GM10248 (cell line): ENCODE measurements at regions not wholly inside any gene's neighbourhood (a gene's known extent, or its start where the extent isn't known, plus 50 kb on each side); places are given as distances from the start of the nearest gene placed in this dataset.

Experiments
- CTCF ChIA-PET: fragments of 300-600 bp; sonication (Branson Sonifier 250); formaldehyde crosslinking; extraction: SDS; loops from one replicate; lab custom pipeline; 2021; ENCODE audit warnings: antibody characterized with exemption; lab: Yijun Ruan, JAX
- POLR2A ChIA-PET: fragments of 350-650 bp; sonication (Branson Sonifier 250); formaldehyde crosslinking; extraction: SDS; loops from one replicate; lab custom pipeline; 2020; ENCODE audit warnings: antibody characterized with exemption; lab: Yijun Ruan, JAX
- DNase-seq: peaks from one replicate; pipeline ENCODE4 v3.0.0; 2012; ENCODE audit errors: extremely low spot score
- TF ChIP-seq, protein P1 (sequence below): IDR thresholded peaks from 2 replicates; pipeline ENCODE4 v1.5.1; 2012; ENCODE audit warnings: mild to moderate bottlenecking, low read depth; ENCODE audit errors: extremely low read depth, missing control alignments, control extremely low read depth

DNA sequence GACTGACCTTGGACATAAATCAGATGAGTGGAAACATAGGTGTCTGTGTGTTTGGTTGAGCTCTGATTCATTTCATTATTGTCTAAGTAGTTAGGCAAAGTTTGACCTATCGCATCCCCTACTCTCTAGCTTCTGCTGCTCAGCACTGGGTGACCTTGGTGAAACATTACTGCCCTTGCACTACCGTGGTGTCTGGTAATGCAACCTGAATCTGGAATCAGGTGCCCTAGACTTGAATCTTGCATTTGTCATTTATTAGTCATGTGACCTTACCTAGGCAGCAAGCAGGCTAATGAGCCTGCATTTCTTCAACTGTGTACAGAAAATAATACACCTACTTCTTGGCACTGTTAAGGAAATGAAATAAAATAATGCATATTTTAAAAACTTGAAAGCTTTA lies 242.3 kb upstream of the BLID start:
- CTCF ChIA-PET = interaction anchor here (1.9 kb wide), 1 partner anchor 10 kb away, joined by 4 read pairs; no protein-coding TSS in a partner anchor
- POLR2A ChIA-PET = no interaction called here
- TF ChIP-seq, protein P1, sequence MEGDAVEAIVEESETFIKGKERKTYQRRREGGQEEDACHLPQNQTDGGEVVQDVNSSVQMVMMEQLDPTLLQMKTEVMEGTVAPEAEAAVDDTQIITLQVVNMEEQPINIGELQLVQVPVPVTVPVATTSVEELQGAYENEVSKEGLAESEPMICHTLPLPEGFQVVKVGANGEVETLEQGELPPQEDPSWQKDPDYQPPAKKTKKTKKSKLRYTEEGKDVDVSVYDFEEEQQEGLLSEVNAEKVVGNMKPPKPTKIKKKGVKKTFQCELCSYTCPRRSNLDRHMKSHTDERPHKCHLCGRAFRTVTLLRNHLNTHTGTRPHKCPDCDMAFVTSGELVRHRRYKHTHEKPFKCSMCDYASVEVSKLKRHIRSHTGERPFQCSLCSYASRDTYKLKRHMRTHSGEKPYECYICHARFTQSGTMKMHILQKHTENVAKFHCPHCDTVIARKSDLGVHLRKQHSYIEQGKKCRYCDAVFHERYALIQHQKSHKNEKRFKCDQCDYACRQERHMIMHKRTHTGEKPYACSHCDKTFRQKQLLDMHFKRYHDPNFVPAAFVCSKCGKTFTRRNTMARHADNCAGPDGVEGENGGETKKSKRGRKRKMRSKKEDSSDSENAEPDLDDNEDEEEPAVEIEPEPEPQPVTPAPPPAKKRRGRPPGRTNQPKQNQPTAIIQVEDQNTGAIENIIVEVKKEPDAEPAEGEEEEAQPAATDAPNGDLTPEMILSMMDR = no peak
- no peak for DNase-seq

DNA sequence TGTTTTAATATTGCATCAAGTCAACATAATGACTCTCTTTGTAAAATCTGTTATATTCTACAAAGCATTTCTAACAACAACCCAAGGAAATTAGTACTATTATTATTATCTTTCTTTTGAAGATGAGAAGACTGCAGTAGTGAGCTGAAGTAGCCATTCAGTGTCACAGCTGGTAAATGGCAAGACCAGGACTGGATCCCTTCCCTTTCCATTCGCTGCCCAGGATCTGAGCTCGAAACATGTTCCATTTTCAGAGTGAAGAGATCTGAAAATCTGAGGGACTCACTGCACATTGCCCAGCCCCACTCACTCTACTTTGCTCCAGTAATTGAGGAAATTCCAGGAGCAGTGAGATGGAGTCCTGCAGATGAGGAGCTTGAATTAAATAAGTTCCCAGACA lies 240.0 kb upstream of the BLID start:
- ChIA-PET CTCF (no interaction called here), POLR2A (no interaction called here)
- DNase-seq = no peak
- TF ChIP-seq, protein P1 = no peak

DNA sequence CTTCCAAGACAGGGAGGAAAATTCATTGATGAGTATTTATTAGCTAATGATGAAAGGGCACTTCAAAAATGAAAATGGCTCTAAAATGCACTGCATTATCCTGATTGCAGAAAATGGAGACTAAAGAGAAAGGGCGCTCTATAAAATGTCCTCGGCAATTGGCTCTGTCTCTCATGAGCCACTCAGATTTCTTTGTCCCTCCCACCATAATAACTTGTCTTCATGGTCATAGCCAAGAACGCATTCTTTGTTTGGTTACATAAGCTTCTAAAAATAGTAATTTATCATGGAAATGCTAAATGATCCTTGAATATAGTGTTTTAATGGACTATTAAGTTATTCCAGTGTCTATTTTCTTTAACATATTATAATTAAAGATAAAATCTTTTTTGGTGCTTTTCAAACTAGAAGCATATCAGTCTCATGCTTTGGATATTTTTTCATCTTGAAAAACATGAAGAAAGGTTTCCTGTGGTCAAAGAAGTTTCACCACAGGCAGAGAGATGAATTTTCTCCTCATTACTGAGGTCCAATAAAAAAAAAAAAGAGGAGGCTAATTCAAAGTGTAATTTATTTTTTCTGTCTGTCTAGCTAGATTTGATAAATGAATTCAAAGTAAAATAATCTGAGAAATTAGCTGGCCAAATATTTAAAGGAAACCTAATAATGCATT lies 238.1 kb upstream of the BLID start:
- CTCF ChIA-PET = no interaction called here

DNA sequence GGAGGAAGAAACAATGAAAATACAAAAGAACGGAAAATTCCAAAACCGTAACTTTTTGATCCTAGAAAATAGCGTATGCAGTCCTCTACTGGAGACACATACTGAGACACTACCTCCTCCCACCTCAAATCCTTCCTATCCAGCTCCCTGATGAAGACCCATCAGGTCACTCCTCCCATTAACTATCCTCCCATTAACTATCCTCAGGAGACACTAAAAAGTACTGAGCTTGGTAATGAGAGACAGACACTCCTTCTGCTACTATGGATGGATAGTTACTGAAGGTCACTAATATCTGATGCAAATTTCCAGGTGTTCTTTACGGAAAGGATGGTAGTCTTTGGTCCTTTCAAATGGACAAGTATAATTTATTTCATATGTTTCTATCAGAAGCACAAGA lies 237.5 kb upstream of the BLID start:
- TF ChIP-seq, protein P1 = no peak
- ChIA-PET CTCF (no interaction called here), POLR2A (no interaction called here)
- no peak for DNase-seq

More for the DNA sequence above, 238.1 kb upstream of the BLID start:
- TF ChIP-seq, protein P1 = no peak
- no peak for DNase-seq
- POLR2A ChIA-PET = no interaction called here

DNA sequence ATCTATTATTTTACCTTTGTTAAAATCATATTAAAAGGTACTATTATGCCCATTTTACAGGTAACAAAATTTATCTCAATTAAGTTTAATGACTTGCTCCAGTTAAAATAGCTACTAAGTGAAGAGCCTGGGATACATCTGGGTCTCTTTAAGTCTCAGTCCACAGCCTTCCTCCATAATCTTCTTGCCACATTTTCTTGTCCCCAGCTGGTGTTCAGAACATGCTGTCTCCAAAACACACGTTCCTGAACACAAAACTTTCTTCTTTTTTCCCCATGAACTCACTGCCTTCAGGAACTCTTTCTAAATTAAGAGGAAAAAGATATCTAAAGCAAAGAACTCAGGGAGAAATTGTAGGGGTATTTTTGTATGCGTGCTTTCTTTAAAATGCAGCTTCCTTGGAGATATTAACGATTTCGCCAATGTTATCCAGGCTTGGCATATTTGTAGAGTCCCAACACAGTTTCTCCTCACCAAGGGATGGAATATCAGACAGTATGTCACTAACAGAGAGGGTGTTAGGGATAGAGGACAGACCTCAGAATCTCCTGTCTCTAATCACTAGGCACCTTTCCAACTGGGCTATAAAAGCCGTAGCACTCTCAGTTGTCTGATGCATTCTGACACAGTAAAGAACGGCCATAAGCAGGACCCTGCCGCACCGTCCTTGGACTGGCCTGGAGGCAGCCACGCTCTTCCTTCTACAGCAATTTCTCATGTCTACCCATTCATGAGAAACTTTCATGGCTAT lies 232.8 kb upstream of the BLID start:
- POLR2A ChIA-PET = no interaction called here
- no peak for DNase-seq
- CTCF ChIA-PET = no interaction called here
- TF ChIP-seq, protein P1 = no peak

DNA sequence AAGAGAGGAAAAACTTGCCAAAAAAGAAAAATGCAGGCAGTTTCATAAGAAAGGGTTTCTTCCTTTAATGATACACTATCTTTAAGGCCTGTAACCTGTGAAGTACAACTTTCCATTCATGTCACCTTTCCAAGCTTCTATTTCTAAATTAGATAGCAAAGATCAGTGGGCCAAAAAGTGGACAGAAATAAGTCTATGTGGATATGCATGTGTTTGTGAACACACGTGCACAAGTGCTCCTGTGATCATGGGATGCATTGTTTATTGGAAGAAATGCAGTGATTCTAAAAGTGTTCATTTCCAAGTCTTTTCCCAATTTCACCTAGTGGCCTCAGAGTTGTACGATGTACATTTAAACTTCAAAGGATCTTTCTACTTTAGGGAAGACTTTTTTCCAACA lies 230.0 kb upstream of the BLID start:
- TF ChIP-seq, protein P1 = no peak
- DNase-seq = no peak
- ChIA-PET POLR2A (no interaction called here), CTCF (no interaction called here)
